GM23248 (cell line): ENCODE measurements at regions not wholly inside any gene's neighbourhood (a gene's known extent, or its start where the extent isn't known, plus 50 kb on each side); places are given as distances from the start of the nearest gene placed in this dataset.

Experiments
- EZH2 ChIP-seq: fragments of 200-600 bp; sonication (generic); IDR thresholded peaks from 2 replicates; pipeline ENCODE4 v1.6.1; 2018; ENCODE audit warnings: antibody characterized with exemption, mild to moderate bottlenecking; ENCODE audit not compliant: insufficient read depth, poor library complexity, severe bottlenecking
- EZH2phosphoT487 ChIP-seq: fragments of 200-600 bp; sonication (generic); IDR thresholded peaks from 2 replicates; pipeline ENCODE4 v1.6.1; 2018; ENCODE audit warnings: antibody characterized with exemption, moderate library complexity, mild to moderate bottlenecking, low read depth; ENCODE audit not compliant: insufficient read depth

- no peak for TF ChIP-seq EZH2
- TF ChIP-seq EZH2phosphoT487: no peak
Observed at GRCh38 chr11:45057938-45058646, 88.3 kb upstream of the PRDM11 start.
